B cell (primary cell): ENCODE measurements at regions not wholly inside any gene's neighbourhood (a gene's known extent, or its start where the extent isn't known, plus 50 kb on each side); places are given as distances from the start of the nearest gene placed in this dataset.

Experiments used
- ATAC-seq: fragments of 200-7000 bp; cut with Tn5 transposase; one replicate; pipeline ENCODE4 v1.10.0; 2021; ENCODE audit warnings: low read depth, mild to moderate bottlenecking, moderate number of reproducible peaks, moderate library complexity
- CTCF ChIA-PET: fragments of 350-600 bp; sonication (Branson Sonifier 250); formaldehyde crosslinking; loops from one replicate; lab custom pipeline; 2021; ENCODE audit warnings: antibody characterized with exemption, inconsistent platforms; lab: Charles Lee
- POLR2A ChIA-PET: fragments of 350-600 bp; sonication (Branson Sonifier 250); formaldehyde crosslinking; loops from one replicate; lab custom pipeline; 2021; ENCODE audit warnings: antibody characterized with exemption; lab: Charles Lee
- DNase-seq: peaks from one replicate; pipeline ENCODE4 v3.0.0; 2013
- H2AFZ ChIP-seq: 2 replicates; pipeline ENCODE4 v1.6.1; 2012; ENCODE audit warnings: mild to moderate bottlenecking, low read depth, low read length; ENCODE audit not compliant: insufficient read depth, poor library complexity, severe bottlenecking
- H3K27ac ChIP-seq, 2 donors: 1 replicate in 1 of 2; 2 replicates in 1 of 2; pipeline ENCODE4 v1.5.1; 2012 to 2013; ENCODE audit warnings: low read length in 2 of 2, mild to moderate bottlenecking in 2 of 2, moderate library complexity in 1 of 2
- H3K27me3 ChIP-seq, 4 experiments: fragments of 200-600 bp in 1 of 4; sonication (generic) in 1 of 4; replicated peaks in 1 of 4; 1 replicate in 2 of 4; 2 replicates in 2 of 4; pipeline versions ENCODE4 v1.6.1 to v1.7.0; 2013 to 2016; ENCODE audit warnings: low read length in 3 of 4, mild to moderate bottlenecking in 2 of 4, mixed read lengths in 1 of 4, moderate library complexity in 1 of 4; ENCODE audit not compliant: insufficient read depth in 4 of 4, control insufficient read depth in 3 of 4; ENCODE audit errors: control extremely low read depth in 1 of 4
- H3K36me3 ChIP-seq, 2 experiments: replicated peaks in 1 of 2; 1 replicate in 1 of 2; 2 replicates in 1 of 2; pipeline versions ENCODE4 v1.6.1 to v1.7.1; 2013; ENCODE audit warnings: low read length in 1 of 2; ENCODE audit not compliant: insufficient read depth in 2 of 2, control insufficient read depth in 1 of 2; ENCODE audit errors: control extremely low read depth in 1 of 2, extremely low read depth in 1 of 2
- H3K4me1 ChIP-seq, 2 donors: fragments of 200-600 bp in 1 of 2; sonication (generic) in 1 of 2; 1 replicate in 1 of 2; 2 replicates in 1 of 2; pipeline versions ENCODE4 v1.5.1 to v1.6.1; 2013 to 2017; ENCODE audit warnings: low read length in 2 of 2; ENCODE audit not compliant: control insufficient read depth in 2 of 2, insufficient read depth in 2 of 2
- H3K4me2 ChIP-seq: replicated peaks from 2 replicates; pipeline ENCODE3; 2012; ENCODE audit warnings: mild to moderate bottlenecking, low read depth, low read length; ENCODE audit not compliant: poor library complexity, severe bottlenecking
- H3K4me3 ChIP-seq, 5 experiments: fragments of 200-600 bp in 1 of 5; sonication (generic) in 1 of 5; 1 replicate in 3 of 5; 2 replicates in 2 of 5; pipeline versions ENCODE4 v1.5.1 to v1.7.0; 2011 to 2016; ENCODE audit warnings: low read length in 4 of 5, mild to moderate bottlenecking in 4 of 5, low read depth in 2 of 5, control low read depth in 1 of 5, moderate library complexity in 1 of 5; ENCODE audit not compliant: insufficient read depth in 1 of 5; ENCODE audit errors: control extremely low read depth in 1 of 5, extremely low read depth in 1 of 5
- H3K79me2 ChIP-seq: fragments of 200-600 bp; sonication (generic); one replicate; pipeline ENCODE4 v1.6.0; 2016; ENCODE audit warnings: low read length; ENCODE audit not compliant: control insufficient read depth, insufficient read depth
- H3K9ac ChIP-seq: fragments of 200-600 bp; sonication (generic); 2 replicates; pipeline ENCODE4 v1.6.1; 2017; ENCODE audit warnings: mild to moderate bottlenecking, low read length, moderate library complexity
- H3K9me3 ChIP-seq, 3 donors: one replicate each; pipeline versions ENCODE4 v1.6.1 to v1.7.1; 2013; ENCODE audit warnings: low read length in 2 of 3; ENCODE audit not compliant: control insufficient read depth in 2 of 3, insufficient read depth in 1 of 3; ENCODE audit errors: control extremely low read depth in 1 of 3
- H4K20me1 ChIP-seq: 2 replicates; pipeline ENCODE4 v1.6.0; 2012; ENCODE audit warnings: mild to moderate bottlenecking, low read length; ENCODE audit not compliant: insufficient read depth, control insufficient read depth, poor library complexity, severe bottlenecking
- H3K27ac Mint-ChIP-seq: one replicate; pipeline ENCODE4 v1.8.0; 2021; ENCODE audit warnings: mixed read lengths
- H3K27me3 Mint-ChIP-seq: one replicate; pipeline ENCODE4 v1.8.0; 2021; ENCODE audit warnings: mixed read lengths
- H3K4me1 Mint-ChIP-seq: one replicate; pipeline ENCODE4 v1.8.0; 2021; ENCODE audit warnings: mixed read lengths
- H3K4me3 Mint-ChIP-seq: one replicate; pipeline ENCODE4 v1.8.0; 2021; ENCODE audit warnings: mixed read lengths
- H3K9me3 Mint-ChIP-seq: one replicate; pipeline ENCODE4 v1.8.0; 2022; ENCODE audit warnings: mixed read lengths; ENCODE audit not compliant: insufficient read depth
- EZH2 ChIP-seq: IDR thresholded peaks from 2 replicates; pipeline ENCODE4 v1.6.1; 2012; ENCODE audit warnings: borderline replicate concordance, low read depth, mild to moderate bottlenecking, moderate library complexity, low read length; ENCODE audit not compliant: insufficient read depth, poor library complexity, severe bottlenecking
- WGBS: methylation state at CpG from one replicate; pipeline ENCODE4 v1.1.5; 2013; ENCODE audit warnings: missing lambda C conversion rate; ENCODE audit not compliant: insufficient coverage; 5-methylcytosine and 5-hydroxymethylcytosine counted together
- intact Hi-C: fragments of 100-400 bp; cut with micrococcal nuclease; formaldehyde crosslinking; loops from one replicate; pipeline ENCODE4 v1.10.0; 2022
- TF ChIP-seq, protein P1 (sequence below): fragments of 200-600 bp; IDR thresholded peaks from one replicate; pipeline ENCODE4 v1.8.0; 2022; ENCODE audit warnings: antibody characterized with exemption, mild to moderate bottlenecking

DNA sequence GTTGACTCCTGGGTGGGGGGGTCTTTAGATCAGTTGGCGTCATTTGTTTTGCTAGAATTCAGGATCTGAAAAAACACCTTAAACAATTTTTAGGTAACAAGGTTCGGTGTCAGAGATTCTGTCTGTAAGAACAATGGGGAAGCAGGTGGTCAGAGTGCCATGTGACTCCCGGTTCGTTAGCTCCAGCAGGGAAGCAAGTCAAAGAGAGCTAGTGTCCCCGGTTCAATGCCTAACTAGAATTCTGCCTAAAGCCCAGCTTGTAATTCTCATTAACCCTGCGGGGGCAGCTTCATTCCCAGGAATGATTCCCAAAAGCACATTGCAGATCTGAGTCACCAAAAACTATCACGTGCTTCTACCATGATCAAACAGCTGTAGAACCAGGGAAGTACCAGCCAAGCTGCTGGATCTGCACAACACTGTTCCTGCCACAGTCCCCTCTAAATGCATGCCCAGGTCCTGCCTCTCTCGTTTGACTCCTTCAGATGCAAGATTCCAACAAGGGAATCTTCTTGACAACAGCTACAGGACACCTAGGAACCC, 664.3 kb upstream of the CELF2 start:
- Mint-ChIP-seq H3K4me1 (no peaks in the 10 kb centered on the region), H3K9me3 (peaks cover 3% of the 10 kb centered on the region), H3K27ac (no peak overlapping the region), H3K27me3 (no peaks in the 10 kb centered on the region), H3K4me3 (no peak overlapping the region)
- TF ChIP-seq, protein P1, sequence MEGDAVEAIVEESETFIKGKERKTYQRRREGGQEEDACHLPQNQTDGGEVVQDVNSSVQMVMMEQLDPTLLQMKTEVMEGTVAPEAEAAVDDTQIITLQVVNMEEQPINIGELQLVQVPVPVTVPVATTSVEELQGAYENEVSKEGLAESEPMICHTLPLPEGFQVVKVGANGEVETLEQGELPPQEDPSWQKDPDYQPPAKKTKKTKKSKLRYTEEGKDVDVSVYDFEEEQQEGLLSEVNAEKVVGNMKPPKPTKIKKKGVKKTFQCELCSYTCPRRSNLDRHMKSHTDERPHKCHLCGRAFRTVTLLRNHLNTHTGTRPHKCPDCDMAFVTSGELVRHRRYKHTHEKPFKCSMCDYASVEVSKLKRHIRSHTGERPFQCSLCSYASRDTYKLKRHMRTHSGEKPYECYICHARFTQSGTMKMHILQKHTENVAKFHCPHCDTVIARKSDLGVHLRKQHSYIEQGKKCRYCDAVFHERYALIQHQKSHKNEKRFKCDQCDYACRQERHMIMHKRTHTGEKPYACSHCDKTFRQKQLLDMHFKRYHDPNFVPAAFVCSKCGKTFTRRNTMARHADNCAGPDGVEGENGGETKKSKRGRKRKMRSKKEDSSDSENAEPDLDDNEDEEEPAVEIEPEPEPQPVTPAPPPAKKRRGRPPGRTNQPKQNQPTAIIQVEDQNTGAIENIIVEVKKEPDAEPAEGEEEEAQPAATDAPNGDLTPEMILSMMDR, result no peak
- TF ChIP-seq EZH2, result no peak
- intact Hi-C loops, result no loop called here
- ChIA-PET POLR2A (no interaction called here), CTCF (no interaction called here)
- Histone ChIP-seq H4K20me1 (no peaks in the 10 kb centered on the region), H3K27me3 (no peaks in the 10 kb centered on the region), H3K4me2 (no peak overlapping the region), H3K79me2 (no peaks in the 10 kb centered on the region), H2AFZ (no peak overlapping the region), H3K4me1 (no peaks in the 10 kb centered on the region), H3K27ac (no peak overlapping the region), H3K9ac (no peak overlapping the region), H3K4me3 (no peak overlapping the region), H3K9me3 (no peaks in the 10 kb centered on the region), H3K36me3 (no peaks in the 10 kb centered on the region)
- WGBS, result 91% methylated on average over 7 of the region's 8 CpGs
- ATAC-seq (no peak), DNase-seq (no peak)

DNA sequence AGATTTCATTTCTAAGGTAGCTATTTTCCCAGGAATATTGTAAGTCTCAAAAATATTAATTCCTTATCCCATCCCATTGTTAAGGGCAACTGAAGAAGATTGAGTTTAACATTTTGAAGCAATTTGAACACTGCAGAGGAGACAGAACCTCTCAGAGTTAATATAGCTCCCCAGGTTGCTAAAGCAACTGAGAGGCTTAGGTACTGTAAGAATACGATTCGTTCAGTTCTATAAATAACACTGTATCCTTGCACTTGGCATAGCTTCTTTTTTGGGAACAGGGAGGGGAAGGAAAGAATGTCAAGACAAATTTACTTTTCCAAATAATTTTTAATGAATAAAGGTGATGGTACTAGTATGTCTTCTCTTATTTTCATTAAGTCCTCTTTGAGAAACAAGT, 658.4 kb upstream of the CELF2 start:
- H3K9ac ChIP-seq, result no peak overlapping the region
- H3K79me2 ChIP-seq, result no peaks in the 10 kb centered on the region
- intact Hi-C loops, result no loop called here
- no peaks in the 10 kb centered on the region for H3K4me1 Mint-ChIP-seq
- H3K27me3 Mint-ChIP-seq, result no peaks in the 10 kb centered on the region
- no peak for ATAC-seq
- H3K9me3 Mint-ChIP-seq, result peaks cover 3% of the 10 kb centered on the region
- H3K4me1 ChIP-seq, result no peaks in the 10 kb centered on the region
- TF ChIP-seq EZH2, result no peak
- WGBS, result no CpG with 5 or more reads among the region's 2 CpGs
- no peak overlapping the region for H3K27ac ChIP-seq
- no peak overlapping the region for H3K27ac Mint-ChIP-seq
- H3K27me3 ChIP-seq, result no peaks in the 10 kb centered on the region
- no peaks in the 10 kb centered on the region for H3K9me3 ChIP-seq
- ChIA-PET CTCF (no interaction called here), POLR2A (no interaction called here)
- DNase-seq, result no peak
- no peaks in the 10 kb centered on the region for H4K20me1 ChIP-seq
- H2AFZ ChIP-seq, result no peak overlapping the region
- no peak overlapping the region for H3K4me3 ChIP-seq
- no peak overlapping the region for H3K4me3 Mint-ChIP-seq
- no peaks in the 10 kb centered on the region for H3K36me3 ChIP-seq
- no peak overlapping the region for H3K4me2 ChIP-seq
